KG1 (cell line): ENCODE measurements at regions not wholly inside any gene's neighbourhood (a gene's known extent, or its start where the extent isn't known, plus 50 kb on each side); places are given as distances from the start of the nearest gene placed in this dataset.
"Not testable (repeated sequence)": the region's sequence is repeated elsewhere in the genome, so short reads cannot be mapped to it uniquely, and the experiment has no call there.

Source experiments
- DNase-seq: peaks from one replicate; lab custom pipeline; 2025; lab: John Stamatoyannopoulos, UW

DNA sequence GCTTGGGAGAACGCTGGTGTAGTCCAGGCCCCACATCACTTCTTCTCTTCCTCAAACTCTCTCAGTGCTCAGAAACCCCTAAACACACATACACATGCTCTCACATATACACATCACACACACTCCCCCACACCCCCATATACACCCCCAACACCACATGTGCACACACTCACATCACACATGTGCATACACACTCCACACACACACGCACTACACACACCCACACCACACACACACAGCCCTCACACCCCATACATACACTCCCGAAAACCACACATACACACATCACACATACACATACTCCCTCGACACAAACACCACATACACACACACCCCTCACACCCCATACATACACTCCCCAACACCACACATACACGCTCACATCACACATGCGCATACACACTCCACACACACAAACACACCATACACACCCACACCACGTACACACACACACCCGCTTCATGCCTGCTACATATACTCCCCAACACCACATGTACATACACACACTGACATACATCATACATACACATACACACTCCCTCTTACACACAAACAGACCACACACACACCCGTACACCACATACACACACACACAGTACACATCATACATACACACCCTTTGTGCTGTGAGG lies 110.3 kb upstream of the TMEM170B start:
- no peak for DNase-seq

GRCh38 chr6:11426571-11426970 lies 111.0 kb upstream of the TMEM170B start:
- no peak for DNase-seq

- DNase-seq = no peak
These were observed 111.7 kb upstream of the TMEM170B start for GRCh38 chr6:11425876-11426275.

DNA sequence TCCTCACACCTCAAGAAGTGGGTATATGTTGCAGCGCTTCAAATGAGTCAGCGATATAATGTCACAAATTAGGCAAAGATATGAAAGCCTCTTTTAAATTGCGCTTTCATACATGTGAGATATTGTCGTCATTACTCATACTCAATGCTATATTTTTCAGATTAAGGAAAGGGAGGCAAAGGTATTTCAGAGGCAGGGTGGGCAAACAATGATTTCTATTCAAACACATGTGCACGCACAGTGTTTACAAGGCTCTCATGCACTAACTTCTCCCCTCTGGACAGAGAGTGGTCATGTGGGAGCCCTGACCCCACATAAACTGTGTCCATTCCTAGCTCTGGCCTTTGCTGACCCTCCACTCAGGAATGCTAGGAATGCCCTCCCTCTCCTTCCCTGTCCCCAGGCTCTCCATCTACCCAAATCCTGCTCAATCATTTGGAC lies 112.1 kb upstream of the TMEM170B start:
- DNase-seq = no peak

- DNase-seq = no peak
These were observed 113.0 kb upstream of the TMEM170B start for GRCh38 chr6:11424395-11425034.

DNA sequence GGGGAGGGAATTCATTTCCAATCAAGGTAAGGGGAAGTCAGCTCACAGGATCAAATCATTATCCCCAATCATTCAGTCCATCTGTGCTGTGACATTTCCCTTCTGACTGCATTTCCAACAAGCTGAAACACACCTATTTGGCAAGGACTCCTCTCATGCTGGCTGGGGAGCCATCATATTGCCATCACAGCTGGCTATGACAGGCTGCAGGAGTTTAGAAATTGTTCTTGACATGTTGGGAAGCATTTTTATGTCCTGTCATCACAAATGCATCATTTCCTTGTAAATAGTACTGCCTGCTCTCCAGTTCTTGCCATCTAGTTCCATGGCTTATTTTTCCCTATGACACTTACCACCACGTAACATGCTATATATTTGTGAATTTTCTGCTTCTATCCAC lies 113.9 kb upstream of the TMEM170B start:
- no peak for DNase-seq

DNA sequence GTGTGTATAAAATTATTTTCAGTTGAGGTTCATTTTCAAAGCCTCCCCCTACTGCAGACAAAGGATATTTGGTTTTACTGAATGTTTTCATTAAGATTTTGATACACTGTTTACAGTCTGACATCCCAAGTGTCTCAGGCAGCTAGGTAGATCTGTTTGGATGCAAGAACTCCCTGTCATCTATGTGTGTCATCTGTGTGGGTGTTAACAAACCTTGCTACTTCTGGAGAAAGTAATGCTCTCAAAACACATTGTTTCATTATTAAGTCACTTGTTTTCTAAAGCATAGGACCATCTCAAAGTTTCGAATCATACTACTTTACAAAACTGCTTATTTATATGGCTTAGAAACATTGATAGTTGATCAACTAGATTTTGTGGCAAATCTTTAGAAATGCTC lies 114.5 kb upstream of the TMEM170B start:
- no peak for DNase-seq

DNA sequence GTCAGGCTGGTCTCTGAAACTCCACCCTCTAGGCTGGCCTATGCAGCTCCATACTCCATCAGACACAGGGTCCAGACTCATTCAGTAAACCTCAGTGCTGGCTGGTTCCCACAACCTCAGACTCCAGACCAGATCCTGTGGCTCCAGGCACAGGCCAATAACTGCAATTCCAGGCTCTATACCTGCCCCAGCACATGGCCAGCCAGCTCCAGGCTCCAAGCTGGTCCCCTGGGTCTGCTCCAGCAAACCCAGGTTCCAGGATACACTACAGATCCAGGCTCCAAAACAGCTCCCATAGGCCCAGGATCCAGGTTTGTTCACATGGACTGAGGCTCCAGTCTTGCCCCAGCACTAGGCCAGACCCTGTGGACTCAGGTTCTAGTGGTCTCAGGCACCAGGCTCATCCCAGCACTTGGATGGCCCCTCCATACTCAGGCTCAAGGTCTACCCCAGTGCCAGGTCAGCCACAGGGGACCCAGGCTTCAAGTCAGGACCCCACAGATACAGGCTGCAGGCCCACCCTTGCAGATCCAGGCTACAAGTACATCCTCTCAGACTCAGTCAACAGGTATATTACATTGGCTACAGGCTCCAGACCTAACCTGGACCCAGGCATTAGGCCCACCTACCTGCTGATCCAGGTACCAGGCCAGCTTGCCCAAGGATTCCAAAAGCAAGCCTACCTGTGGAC lies 117.6 kb upstream of the TMEM170B start:
- DNase-seq = no peak

GRCh38 chr6:11418290-11418905 lies 119.2 kb upstream of the TMEM170B start:
- DNase-seq = no peak

GRCh38 chr6:11416936-11417576 lies 120.5 kb upstream of the TMEM170B start:
- DNase-seq = no peak

DNA sequence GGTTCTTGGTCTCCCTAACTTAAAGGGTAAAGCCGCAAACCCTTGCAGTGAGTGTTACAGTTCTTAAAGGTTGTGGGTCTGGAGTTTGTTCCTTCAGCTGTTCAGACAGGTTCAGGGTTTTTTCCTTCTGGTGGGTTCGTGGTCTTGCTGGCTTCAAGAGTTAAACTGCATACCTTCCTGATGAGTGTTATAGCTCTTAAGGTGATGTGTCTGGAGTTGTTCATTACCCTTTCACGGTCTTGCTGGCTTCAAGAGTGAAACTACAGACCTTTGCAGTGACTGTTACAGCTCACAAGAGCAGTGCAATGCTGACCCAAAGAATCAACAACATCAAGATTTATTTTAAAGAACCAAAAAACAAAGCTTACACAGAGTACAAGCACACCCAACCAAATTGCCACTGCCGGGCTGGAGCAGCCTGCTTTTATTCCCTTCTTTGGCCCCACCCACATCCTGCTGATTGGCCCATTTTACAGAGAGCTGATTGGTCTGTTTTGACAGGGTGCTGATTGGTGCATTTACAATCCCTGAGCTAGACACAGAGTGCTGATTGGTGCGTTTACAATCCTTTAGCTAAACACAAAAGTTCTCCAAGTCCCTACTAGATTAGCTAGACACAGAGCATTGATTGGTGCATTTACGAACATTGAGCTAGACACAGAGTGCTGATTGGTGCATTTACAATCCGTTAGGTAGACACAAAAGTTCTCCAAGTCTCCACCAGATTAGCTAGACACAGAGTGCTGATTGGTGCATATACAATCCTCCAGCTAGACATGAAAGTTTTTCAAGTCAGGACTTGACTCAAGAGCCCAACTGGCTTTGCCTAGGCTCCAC lies 121.2 kb upstream of the TMEM170B start:
- DNase-seq = not testable (repeated sequence)

- DNase-seq = no peak
These were observed 122.0 kb upstream of the TMEM170B start for GRCh38 chr6:11415557-11415956.

GRCh38 chr6:11414176-11414963 lies 123.2 kb upstream of the TMEM170B start:
- no peak for DNase-seq

DNA sequence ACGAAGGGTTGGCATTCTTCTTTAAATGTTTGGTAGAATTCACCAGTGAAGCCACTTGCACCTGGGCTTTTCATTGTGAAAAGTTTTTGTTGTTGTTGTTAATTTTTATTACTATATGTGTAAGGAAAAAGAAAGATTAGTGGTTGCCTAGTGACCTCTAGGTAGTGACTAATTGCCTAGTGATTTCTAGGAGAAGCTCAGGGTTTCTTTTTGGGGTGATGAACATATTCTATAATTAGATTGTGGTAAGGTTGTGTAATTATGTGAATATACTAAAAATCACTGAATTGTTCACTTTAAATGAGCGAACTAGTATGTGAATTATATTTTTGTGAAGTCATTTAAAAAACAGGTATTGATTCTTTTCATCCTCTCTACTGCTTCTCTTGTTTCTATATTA lies 123.8 kb upstream of the TMEM170B start:
- no peak for DNase-seq

GRCh38 chr6:11413117-11413687 lies 124.3 kb upstream of the TMEM170B start:
- DNase-seq = no peak

- no peak for DNase-seq
These were observed 124.9 kb upstream of the TMEM170B start for GRCh38 chr6:11412616-11413015.

DNA sequence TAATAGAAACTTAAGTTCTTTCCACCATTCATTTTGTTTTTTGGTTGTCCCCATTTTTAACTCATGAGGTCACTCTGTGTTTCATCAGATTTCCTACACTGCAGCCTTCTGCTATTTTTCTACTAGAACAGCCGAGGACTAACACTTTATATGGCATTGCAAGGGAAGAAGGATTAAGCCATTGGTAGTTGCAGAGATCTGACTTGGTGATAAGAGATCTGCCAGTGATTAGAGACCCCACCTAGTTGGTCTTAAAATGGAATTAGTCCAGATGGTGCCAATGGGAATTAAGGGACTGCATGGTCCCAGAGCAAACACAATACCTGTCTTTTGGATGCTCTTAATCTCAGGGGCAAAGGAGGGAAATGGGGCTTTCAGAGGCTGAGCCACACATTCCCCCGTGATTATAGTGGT lies 125.5 kb upstream of the TMEM170B start:
- DNase-seq = no peak

GRCh38 chr6:11411593-11411992 lies 126.0 kb upstream of the TMEM170B start:
- no peak for DNase-seq

DNA sequence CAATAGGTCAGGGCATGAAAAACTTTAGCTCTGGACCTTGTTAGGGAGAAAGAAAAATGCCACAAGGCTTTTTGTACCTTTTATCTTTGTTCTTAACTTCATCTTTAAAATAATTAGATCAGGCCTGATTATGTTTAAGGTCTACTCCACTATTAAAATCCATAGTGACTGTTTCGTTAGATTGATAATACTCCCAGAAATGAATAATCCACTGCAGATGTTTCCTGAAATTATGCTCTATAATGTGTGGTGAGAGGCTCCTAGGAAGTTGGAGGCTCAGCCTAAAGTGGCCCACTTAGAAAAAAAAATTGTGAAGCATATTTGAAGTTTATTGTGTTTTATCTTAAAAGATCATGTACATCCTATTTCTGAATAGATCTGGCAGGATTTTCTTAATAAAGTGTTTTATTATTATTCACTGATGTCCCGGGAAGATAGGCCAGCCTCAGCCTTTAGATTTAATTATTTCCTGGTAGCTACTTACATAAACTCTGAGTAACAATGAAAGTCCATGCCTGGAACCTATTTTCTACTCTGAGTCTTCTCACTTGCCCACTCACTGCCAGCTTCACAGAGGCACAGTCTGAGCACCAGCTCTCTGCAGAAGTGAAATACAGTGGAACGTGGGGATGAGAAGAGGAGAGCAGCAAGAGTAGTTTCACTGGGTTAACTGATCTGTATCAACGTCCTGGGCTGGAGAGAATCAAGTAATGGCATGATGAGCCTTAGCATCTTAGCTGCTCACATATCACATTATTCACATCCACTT lies 126.8 kb upstream of the TMEM170B start:
- DNase-seq = no peak

GRCh38 chr6:11409371-11409770 lies 128.2 kb upstream of the TMEM170B start:
- DNase-seq = no peak
